Stomach (tissue), 8 donors: ENCODE measurements at regions not wholly inside any gene's neighbourhood (a gene's known extent, or its start where the extent isn't known, plus 50 kb on each side); places are given as distances from the start of the nearest gene placed in this dataset.

ENCODE experiments used
- DNase-seq, 2 donors: peaks; one replicate each; pipeline versions ENCODE4 v3.0.0 to v3.0.0-alpha.2; 2013 to 2019
- H3K27ac ChIP-seq, 5 donors: fragments of 200-600 bp in 4 of 5; sonication (generic) in 4 of 5; one replicate each; pipeline ENCODE4 v1.5.1; 2013 to 2019; ENCODE audit warnings: mild to moderate bottlenecking in 1 of 5, moderate library complexity in 1 of 5
- H3K27me3 ChIP-seq, 3 donors: fragments of 200-600 bp; sonication (generic); one replicate each; pipeline ENCODE4 v1.5.1; 2017 to 2019; ENCODE audit warnings: mixed run types in 1 of 3
- H3K36me3 ChIP-seq, 4 donors: fragments of 200-600 bp; sonication (generic); 1 replicate in 3 of 4; 2 replicates in 1 of 4; pipeline ENCODE4 v1.5.1; 2016 to 2019
- H3K4me1 ChIP-seq, 4 donors: fragments of 200-600 bp; sonication (generic); one replicate each; pipeline ENCODE4 v1.5.1; 2016 to 2019
- H3K4me3 ChIP-seq, 4 donors: fragments of 200-600 bp; sonication (generic) in 3 of 4; one replicate each; pipeline ENCODE4 v1.5.1; 2016 to 2019; ENCODE audit warnings: mild to moderate bottlenecking in 1 of 4
- H3K9me3 ChIP-seq, 4 donors: fragments of 200-600 bp; sonication (generic); one replicate each; pipeline ENCODE4 v1.5.1; 2016 to 2019
- EP300 ChIP-seq: sonication (generic); formaldehyde crosslinking; IDR thresholded peaks from one replicate; pipeline ENCODE4 v1.6.1; 2017; ENCODE audit warnings: antibody characterized with exemption
- POLR2A ChIP-seq, 4 donors: fragments of 450-650 bp; IDR thresholded peaks; one replicate each; pipeline ENCODE4 v1.6.1; 2016; ENCODE audit warnings: antibody characterized with exemption in 4 of 4, control low read depth in 2 of 4, mild to moderate bottlenecking in 1 of 4, moderate library complexity in 1 of 4
- POLR2AphosphoS5 ChIP-seq, 3 donors: sonication (generic); formaldehyde crosslinking; IDR thresholded peaks; one replicate each; pipeline ENCODE4 v1.6.1; 2016; ENCODE audit warnings: antibody characterized with exemption in 3 of 3
- WGBS, 5 donors: extraction: QIAGEN DNeasy Blood & Tissue Kit in 3 of 5; methylation state at CpG; one replicate each; pipeline versions ENCODE4 v1.1.5 to v1.1.7; 2013 to 2018; 5-methylcytosine and 5-hydroxymethylcytosine counted together
- intact Hi-C: fragments of 100-400 bp; cut with DNase I; formaldehyde crosslinking; loops from one replicate; pipeline ENCODE4 v1.15.1; 2023; ENCODE audit warnings: low total_unique reads
- TF ChIP-seq, protein P1 (sequence below), 7 experiments: fragments of 450-650 bp in 4 of 7; fragments of 200-600 bp in 3 of 7; sonication (generic) in 3 of 7; IDR thresholded peaks; one replicate each; pipeline ENCODE4 v1.5.1; 2016 to 2019; ENCODE audit warnings: antibody characterized with exemption in 7 of 7, control low read depth in 2 of 7, mild to moderate bottlenecking in 1 of 7
- donor health status: healthy with polysubstance abuse.
- donor health status: Bipolar disorder and iron deficiency.
- donor health status: healthy.

DNA sequence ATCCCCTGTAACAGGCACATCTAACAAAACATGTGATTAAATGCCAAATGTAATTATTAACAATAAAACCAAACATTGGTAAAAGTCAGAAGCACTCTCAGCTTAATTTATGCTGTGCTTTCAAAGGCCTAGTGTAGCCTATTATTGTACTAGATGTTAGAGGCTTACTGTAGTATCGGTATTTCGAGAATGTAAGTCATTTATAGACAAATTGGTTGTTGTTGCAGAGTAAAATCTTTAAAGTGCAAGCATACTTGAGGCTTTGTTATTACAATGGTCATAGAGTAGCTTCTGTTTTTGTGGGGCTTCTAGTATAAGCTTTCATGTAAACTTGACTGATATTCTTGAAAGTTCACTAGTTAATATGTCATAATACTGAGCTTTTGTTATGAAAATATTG lies 965.8 kb downstream of the PLA2G4A start:
- TF ChIP-seq POLR2AphosphoS5 (IDR thresholded peaks at IDR 0.05) (no peak), EP300 (no peak), POLR2A (IDR thresholded peaks at IDR 0.05) (no peak)
- TF ChIP-seq, protein P1, sequence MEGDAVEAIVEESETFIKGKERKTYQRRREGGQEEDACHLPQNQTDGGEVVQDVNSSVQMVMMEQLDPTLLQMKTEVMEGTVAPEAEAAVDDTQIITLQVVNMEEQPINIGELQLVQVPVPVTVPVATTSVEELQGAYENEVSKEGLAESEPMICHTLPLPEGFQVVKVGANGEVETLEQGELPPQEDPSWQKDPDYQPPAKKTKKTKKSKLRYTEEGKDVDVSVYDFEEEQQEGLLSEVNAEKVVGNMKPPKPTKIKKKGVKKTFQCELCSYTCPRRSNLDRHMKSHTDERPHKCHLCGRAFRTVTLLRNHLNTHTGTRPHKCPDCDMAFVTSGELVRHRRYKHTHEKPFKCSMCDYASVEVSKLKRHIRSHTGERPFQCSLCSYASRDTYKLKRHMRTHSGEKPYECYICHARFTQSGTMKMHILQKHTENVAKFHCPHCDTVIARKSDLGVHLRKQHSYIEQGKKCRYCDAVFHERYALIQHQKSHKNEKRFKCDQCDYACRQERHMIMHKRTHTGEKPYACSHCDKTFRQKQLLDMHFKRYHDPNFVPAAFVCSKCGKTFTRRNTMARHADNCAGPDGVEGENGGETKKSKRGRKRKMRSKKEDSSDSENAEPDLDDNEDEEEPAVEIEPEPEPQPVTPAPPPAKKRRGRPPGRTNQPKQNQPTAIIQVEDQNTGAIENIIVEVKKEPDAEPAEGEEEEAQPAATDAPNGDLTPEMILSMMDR (IDR thresholded peaks at IDR 0.05): no peak
- intact Hi-C loops: no loop called here
- 38 to 76% (median 66%) methylated on average over 2 of the region's 2 CpGs for whole genome bisulfite sequencing, 5 donors

DNA sequence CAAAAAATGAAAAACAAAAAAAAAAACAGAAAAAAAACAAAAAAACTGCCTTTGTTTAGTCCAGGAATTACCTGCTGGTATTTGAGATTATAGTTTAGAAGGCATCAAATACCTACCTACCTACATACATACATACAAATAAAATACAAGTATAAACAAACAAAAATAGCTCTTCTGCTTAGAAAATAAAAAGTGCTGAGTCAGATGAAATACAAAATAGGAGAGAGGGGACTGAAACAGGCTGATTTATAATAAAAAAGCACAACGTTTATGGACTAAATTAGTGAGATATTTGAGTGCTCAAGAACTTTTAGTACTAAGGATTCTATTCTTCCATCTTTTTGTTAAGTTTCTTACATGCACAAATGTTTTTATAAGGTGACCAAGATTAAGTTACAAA lies 980.8 kb downstream of the PLA2G4A start:
- DNase-seq: no peak
- no peaks in the 10 kb centered on the region for H3K36me3 ChIP-seq
- H3K4me3 ChIP-seq: no peak overlapping the region
- H3K4me1 ChIP-seq: no peaks in the 10 kb centered on the region
- WGBS, 5 donors: 58 to 67% (median 64%) methylated on average over 1 of the region's 1 CpG
- intact Hi-C loops: no loop called here
- H3K27ac ChIP-seq: no peak overlapping the region
- TF ChIP-seq, protein P1 (IDR thresholded peaks at IDR 0.05): no peak
- TF ChIP-seq POLR2A (IDR thresholded peaks at IDR 0.05): no peak
- TF ChIP-seq POLR2AphosphoS5 (IDR thresholded peaks at IDR 0.05): no peak
- TF ChIP-seq EP300: no peak
- peaks cover 0 to 6% (median 5%) of the 10 kb centered on the region in 4 donors for H3K9me3 ChIP-seq
- H3K27me3 ChIP-seq: no peaks in the 10 kb centered on the region

More for the DNA sequence above, 965.8 kb downstream of the PLA2G4A start:
- no peaks in the 10 kb centered on the region for H3K27me3 ChIP-seq
- H3K36me3 ChIP-seq: no peaks in the 10 kb centered on the region
- H3K4me1 ChIP-seq: no peaks in the 10 kb centered on the region
- H3K9me3 ChIP-seq: no peaks in the 10 kb centered on the region
- no peak for DNase-seq
- no peak overlapping the region for H3K27ac ChIP-seq
- H3K4me3 ChIP-seq: no peak overlapping the region

DNA sequence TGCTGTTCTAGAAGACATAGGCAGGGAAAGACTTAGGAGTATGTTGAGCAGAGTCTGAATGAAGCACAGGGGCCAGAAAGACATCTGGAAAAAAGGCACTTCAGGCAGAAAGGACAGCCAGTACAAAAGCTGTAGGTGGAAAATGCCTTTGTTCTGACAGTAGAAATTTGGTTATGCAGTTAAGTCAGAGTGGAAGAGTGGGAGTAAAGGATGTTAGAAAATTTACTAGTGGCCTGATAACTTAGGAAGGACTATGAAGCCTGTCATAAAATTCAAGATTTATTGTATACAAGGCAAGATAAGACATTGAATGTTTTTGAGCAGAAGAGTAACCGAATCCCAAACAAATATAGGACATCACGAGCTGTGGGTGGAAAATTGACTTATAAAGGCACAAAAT lies 987.9 kb downstream of the PLA2G4A start:
- intact Hi-C loops: no loop called here
- Histone ChIP-seq H3K4me1 (no peaks in the 10 kb centered on the region), H3K36me3 (no peaks in the 10 kb centered on the region), H3K9me3 (peaks cover 0 to 5% (median 0%) of the 10 kb centered on the region in 4 donors), H3K4me3 (no peak overlapping the region), H3K27me3 (no peaks in the 10 kb centered on the region), H3K27ac (no peak overlapping the region)
- no peak for DNase-seq
- WGBS, 5 donors: 63 to 81% (median 71%) methylated on average over 2 of the region's 2 CpGs
- TF ChIP-seq POLR2AphosphoS5 (IDR thresholded peaks at IDR 0.05) (no peak), EP300 (no peak), POLR2A (IDR thresholded peaks at IDR 0.05) (no peak)
- TF ChIP-seq, protein P1 (IDR thresholded peaks at IDR 0.05): no peak

DNA sequence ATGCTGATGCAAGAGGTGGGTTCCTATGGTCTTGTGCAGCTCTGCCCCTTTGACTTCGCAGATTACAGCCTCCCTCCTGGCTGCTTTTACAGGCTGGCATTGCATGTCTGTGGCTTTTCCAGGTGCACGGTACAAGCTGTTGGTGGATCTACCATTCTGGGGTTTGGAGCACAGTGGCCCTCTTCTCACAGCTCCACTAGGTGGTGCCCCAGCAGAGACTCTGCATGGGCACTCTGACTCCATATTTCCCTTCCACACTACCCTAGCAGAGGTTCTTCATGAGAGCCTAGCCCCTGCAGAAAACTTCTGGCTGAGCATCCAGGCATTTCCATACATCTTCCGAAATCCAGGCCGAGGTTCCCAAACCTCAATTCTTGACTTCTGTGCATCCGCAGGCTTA lies 989.0 kb downstream of the PLA2G4A start:
- no peak for TF ChIP-seq POLR2AphosphoS5 (IDR thresholded peaks at IDR 0.05)
- TF ChIP-seq, protein P1 (IDR thresholded peaks at IDR 0.05): no peak
- no peak for TF ChIP-seq EP300
- TF ChIP-seq POLR2A (IDR thresholded peaks at IDR 0.05): no peak
- no peak overlapping the region for H3K4me3 ChIP-seq

More for the DNA sequence above, 989.0 kb downstream of the PLA2G4A start:
- H3K27me3 ChIP-seq: no peaks in the 10 kb centered on the region
- 81 to 96% (median 92%) methylated on average over 5 of the region's 5 CpGs for WGBS, 5 donors
- no peak for DNase-seq
- no peaks in the 10 kb centered on the region for H3K36me3 ChIP-seq
- intact Hi-C loops: no loop called here
- no peaks in the 10 kb centered on the region for H3K4me1 ChIP-seq
- no peak overlapping the region for H3K27ac ChIP-seq
- peaks cover 0 to 5% (median 2%) of the 10 kb centered on the region in 4 donors for H3K9me3 ChIP-seq
